Cardiac muscle cell (in vitro differentiated cells and primary cell): ENCODE measurements at regions not wholly inside any gene's neighbourhood (a gene's known extent, or its start where the extent isn't known, plus 50 kb on each side); places are given as distances from the start of the nearest gene placed in this dataset.

Experiments
- DNase-seq, 2 donors: peaks; one replicate each; pipeline versions ENCODE4 v3.0.0 to v3.0.0-alpha.2; 2010 to 2017; ENCODE audit warnings: low read depth in 1 of 2, low spot score in 1 of 2
- H3K27ac ChIP-seq: fragments of 200-600 bp; sonication (generic); 2 replicates; pipeline ENCODE4 v1.5.1; 2016
- H3K27me3 ChIP-seq: fragments of 200-600 bp; sonication (generic); 2 replicates; pipeline ENCODE4 v1.6.0; 2016; ENCODE audit warnings: control low read depth
- H3K36me3 ChIP-seq: fragments of 200-600 bp; sonication (generic); 2 replicates; pipeline ENCODE4 v1.5.1; 2016; ENCODE audit warnings: control low read depth
- H3K4me1 ChIP-seq: fragments of 200-600 bp; sonication (generic); 2 replicates; pipeline ENCODE4 v1.8.1; 2017; ENCODE audit warnings: low read depth, mild to moderate bottlenecking, mixed run types
- H3K4me3 ChIP-seq: fragments of 200-600 bp; sonication (generic); 2 replicates; pipeline ENCODE4 v1.5.1; 2016; ENCODE audit warnings: mild to moderate bottlenecking
- H3K9me3 ChIP-seq: fragments of 200-600 bp; sonication (generic); 2 replicates; pipeline ENCODE4 v1.5.1; 2017; ENCODE audit warnings: low read depth, mild to moderate bottlenecking, control low read depth
- CTCF ChIP-seq: IDR thresholded peaks from 2 replicates; pipeline ENCODE4 v1.5.1; 2012; ENCODE audit warnings: low read depth, mild to moderate bottlenecking, low read length

GRCh38 chr15:57887825-57888224 lies 177.7 kb downstream of the ALDH1A2 start:
- Histone ChIP-seq H3K36me3 (no peaks in the 10 kb centered on the region), H3K27me3 (no peaks in the 10 kb centered on the region), H3K27ac (no peak overlapping the region), H3K4me1 (no peaks in the 10 kb centered on the region), H3K4me3 (no peak overlapping the region), H3K9me3 (no peaks in the 10 kb centered on the region)
- no peak for DNase-seq
- TF ChIP-seq CTCF = no peak

- Histone ChIP-seq H3K27ac (no peak overlapping the region), H3K27me3 (no peaks in the 10 kb centered on the region), H3K4me3 (no peak overlapping the region), H3K4me1 (no peaks in the 10 kb centered on the region), H3K9me3 (no peaks in the 10 kb centered on the region), H3K36me3 (no peaks in the 10 kb centered on the region)
- no peak for TF ChIP-seq CTCF
- peak in 1 of 2 donors; percentile 5 for DNase-seq
Measured at GRCh38 chr15:57890351-57890750, 175.2 kb downstream of the ALDH1A2 start.

GRCh38 chr15:57890878-57891277 lies 174.6 kb downstream of the ALDH1A2 start:
- H3K9me3 ChIP-seq = no peaks in the 10 kb centered on the region
- TF ChIP-seq CTCF = no peak
- H3K4me1 ChIP-seq = no peaks in the 10 kb centered on the region
- no peaks in the 10 kb centered on the region for H3K27me3 ChIP-seq
- no peaks in the 10 kb centered on the region for H3K36me3 ChIP-seq
- H3K4me3 ChIP-seq = no peak overlapping the region
- H3K27ac ChIP-seq = no peak overlapping the region
- no peak for DNase-seq

GRCh38 chr15:57892181-57892580 lies 173.3 kb downstream of the ALDH1A2 start:
- H3K4me3 ChIP-seq = no peak overlapping the region
- H3K27ac ChIP-seq = no peak overlapping the region
- H3K36me3 ChIP-seq = no peaks in the 10 kb centered on the region
- TF ChIP-seq CTCF = no peak
- DNase-seq = peak in 1 of 2 donors; percentile 19
- no peaks in the 10 kb centered on the region for H3K4me1 ChIP-seq
- H3K9me3 ChIP-seq = no peaks in the 10 kb centered on the region
- no peaks in the 10 kb centered on the region for H3K27me3 ChIP-seq

- Histone ChIP-seq H3K9me3 (no peaks in the 10 kb centered on the region), H3K27ac (no peak overlapping the region), H3K36me3 (no peaks in the 10 kb centered on the region), H3K4me3 (no peak overlapping the region), H3K4me1 (no peaks in the 10 kb centered on the region), H3K27me3 (no peaks in the 10 kb centered on the region)
- no peak for DNase-seq
- no peak for TF ChIP-seq CTCF
Measured at GRCh38 chr15:57893040-57893439, 172.5 kb downstream of the ALDH1A2 start.

GRCh38 chr15:57895291-57895690 lies 170.2 kb downstream of the ALDH1A2 start:
- Histone ChIP-seq H3K36me3 (no peaks in the 10 kb centered on the region), H3K27ac (no peak overlapping the region), H3K27me3 (no peaks in the 10 kb centered on the region), H3K4me1 (no peaks in the 10 kb centered on the region), H3K4me3 (no peak overlapping the region), H3K9me3 (no peaks in the 10 kb centered on the region)
- no peak for DNase-seq
- TF ChIP-seq CTCF = no peak
